ENCODE measurements at regions not wholly inside any gene's neighbourhood (a gene's known extent, or its start where the extent isn't known, plus 50 kb on each side); places are given as distances from the start of the nearest gene placed in this dataset.

GRCh38 chr17:72222661-72223380, 102.0 kb downstream of the SOX9 start:
- Mint-ChIP-seq H3K36me3 (no peaks in the 10 kb centered on the region), H3K27me3 (peaks cover 29% of the 10 kb centered on the region), H3K27ac (no peak overlapping the region), H3K4me3 (no peak overlapping the region), H3K9me3 (ENCODE audit: low read depth) (no peaks in the 10 kb centered on the region), H3K4me1 (no peaks in the 10 kb centered on the region)
- CTCF ChIA-PET: no interaction called here
- no peak for DNase-seq
- ATAC-seq: no peak

- DNase-seq (no peak), ATAC-seq (no peak)
- CTCF ChIA-PET: no interaction called here
- Mint-ChIP-seq H3K27ac (no peak overlapping the region), H3K4me3 (no peak overlapping the region), H3K27me3 (peaks cover 23% of the 10 kb centered on the region), H3K9me3 (ENCODE audit: low read depth) (no peaks in the 10 kb centered on the region), H3K4me1 (no peaks in the 10 kb centered on the region), H3K36me3 (no peaks in the 10 kb centered on the region)
These were observed 103.1 kb downstream of the SOX9 start for GRCh38 chr17:72223866-72224291.

GRCh38 chr17:72226322-72226721, 105.5 kb downstream of the SOX9 start:
- no peaks in the 10 kb centered on the region for H3K36me3 Mint-ChIP-seq
- CTCF ChIA-PET: no interaction called here
- no peaks in the 10 kb centered on the region for H3K4me1 Mint-ChIP-seq
- DNase-seq: no peak
- H3K4me3 Mint-ChIP-seq: no peak overlapping the region
- H3K27ac Mint-ChIP-seq: no peak overlapping the region
- no peaks in the 10 kb centered on the region for H3K27me3 Mint-ChIP-seq
- no peak for ATAC-seq
- no peaks in the 10 kb centered on the region for H3K9me3 Mint-ChIP-seq (ENCODE audit: low read depth)

GRCh38 chr17:72233986-72234385, 113.2 kb downstream of the SOX9 start:
- Mint-ChIP-seq H3K27ac (no peak overlapping the region), H3K4me1 (no peaks in the 10 kb centered on the region), H3K4me3 (no peak overlapping the region), H3K27me3 (no peaks in the 10 kb centered on the region), H3K9me3 (ENCODE audit: low read depth) (peaks cover 2% of the 10 kb centered on the region), H3K36me3 (no peaks in the 10 kb centered on the region)
- CTCF ChIA-PET: no interaction called here
- DNase-seq: no peak
- no peak for ATAC-seq

GRCh38 chr17:72234985-72235384, 114.2 kb downstream of the SOX9 start:
- Mint-ChIP-seq H3K4me1 (no peaks in the 10 kb centered on the region), H3K4me3 (no peak overlapping the region), H3K36me3 (no peaks in the 10 kb centered on the region), H3K27me3 (no peaks in the 10 kb centered on the region), H3K27ac (no peak overlapping the region), H3K9me3 (ENCODE audit: low read depth) (peaks cover 5% of the 10 kb centered on the region)
- DNase-seq (no peak), ATAC-seq (no peak)
- CTCF ChIA-PET: no interaction called here

- peaks cover 4% of the 10 kb centered on the region for H3K9me3 Mint-ChIP-seq (ENCODE audit: low read depth)
- H3K4me3 Mint-ChIP-seq: no peak overlapping the region
- H3K36me3 Mint-ChIP-seq: no peaks in the 10 kb centered on the region
- no peak overlapping the region for H3K27ac Mint-ChIP-seq
- no peak for ATAC-seq
- H3K4me1 Mint-ChIP-seq: no peaks in the 10 kb centered on the region
- CTCF ChIA-PET: no interaction called here
- DNase-seq: no peak
- H3K27me3 Mint-ChIP-seq: no peaks in the 10 kb centered on the region
These were observed 116.3 kb downstream of the SOX9 start for GRCh38 chr17:72236980-72237633.

- DNase-seq (no peak), ATAC-seq (no peak)
- Mint-ChIP-seq H3K27me3 (no peaks in the 10 kb centered on the region), H3K9me3 (ENCODE audit: low read depth) (peaks cover 4% of the 10 kb centered on the region), H3K4me1 (no peaks in the 10 kb centered on the region), H3K4me3 (no peak overlapping the region), H3K36me3 (no peaks in the 10 kb centered on the region), H3K27ac (no peak overlapping the region)
- CTCF ChIA-PET: no interaction called here
These were observed 117.4 kb downstream of the SOX9 start for GRCh38 chr17:72238157-72238673.

GRCh38 chr17:72239548-72239947, 118.7 kb downstream of the SOX9 start:
- Mint-ChIP-seq H3K36me3 (no peaks in the 10 kb centered on the region), H3K9me3 (ENCODE audit: low read depth) (peaks cover 11% of the 10 kb centered on the region), H3K4me3 (no peak overlapping the region), H3K27me3 (no peaks in the 10 kb centered on the region), H3K27ac (no peak overlapping the region), H3K4me1 (no peaks in the 10 kb centered on the region)
- DNase-seq (no peak), ATAC-seq (no peak)
- CTCF ChIA-PET: no interaction called here

- ATAC-seq (no peak), DNase-seq (no peak)
- H3K27ac Mint-ChIP-seq: no peak overlapping the region
- H3K4me1 Mint-ChIP-seq: no peaks in the 10 kb centered on the region
- H3K36me3 Mint-ChIP-seq: no peaks in the 10 kb centered on the region
- CTCF ChIA-PET: no interaction called here
- no peaks in the 10 kb centered on the region for H3K27me3 Mint-ChIP-seq
- H3K4me3 Mint-ChIP-seq: no peak overlapping the region
- H3K9me3 Mint-ChIP-seq (ENCODE audit: low read depth): peaks cover 12% of the 10 kb centered on the region
These were observed 119.5 kb downstream of the SOX9 start for GRCh38 chr17:72240333-72240732.

- CTCF ChIA-PET: no interaction called here
- no peak for ATAC-seq
- Mint-ChIP-seq H3K4me1 (no peaks in the 10 kb centered on the region), H3K27ac (no peak overlapping the region), H3K36me3 (no peaks in the 10 kb centered on the region), H3K27me3 (no peaks in the 10 kb centered on the region), H3K9me3 (ENCODE audit: low read depth) (peaks cover 12% of the 10 kb centered on the region), H3K4me3 (no peak overlapping the region)
- DNase-seq: no peak
These were observed 123.7 kb downstream of the SOX9 start for GRCh38 chr17:72244494-72244893.

- DNase-seq (no peak), ATAC-seq (no peak)
- H3K4me3 Mint-ChIP-seq: no peak overlapping the region
- no peaks in the 10 kb centered on the region for H3K4me1 Mint-ChIP-seq
- no peak overlapping the region for H3K27ac Mint-ChIP-seq
- peaks cover 10% of the 10 kb centered on the region for H3K9me3 Mint-ChIP-seq (ENCODE audit: low read depth)
- no peaks in the 10 kb centered on the region for H3K36me3 Mint-ChIP-seq
- CTCF ChIA-PET: no interaction called here
- no peaks in the 10 kb centered on the region for H3K27me3 Mint-ChIP-seq
These were observed 124.1 kb downstream of the SOX9 start for GRCh38 chr17:72244956-72245355.

GRCh38 chr17:72249441-72249840, 128.6 kb downstream of the SOX9 start:
- CTCF ChIA-PET: no interaction called here

GRCh38 chr17:72250206-72250605, 129.4 kb downstream of the SOX9 start:
- Mint-ChIP-seq H3K27me3 (no peaks in the 10 kb centered on the region), H3K4me3 (no peak overlapping the region), H3K9me3 (ENCODE audit: low read depth) (peaks cover 2% of the 10 kb centered on the region), H3K36me3 (no peaks in the 10 kb centered on the region), H3K27ac (no peak overlapping the region), H3K4me1 (no peaks in the 10 kb centered on the region)
- CTCF ChIA-PET: no interaction called here
- ATAC-seq: no peak
- DNase-seq: no peak

More at GRCh38 chr17:72249441-72249840, 128.6 kb downstream of the SOX9 start:
- Mint-ChIP-seq H3K9me3 (ENCODE audit: low read depth) (peaks cover 5% of the 10 kb centered on the region), H3K4me3 (no peak overlapping the region), H3K27me3 (no peaks in the 10 kb centered on the region), H3K27ac (no peak overlapping the region), H3K36me3 (no peaks in the 10 kb centered on the region), H3K4me1 (no peaks in the 10 kb centered on the region)
- ATAC-seq: no peak
- no peak for DNase-seq

GRCh38 chr17:72253597-72253996, 132.8 kb downstream of the SOX9 start:
- Mint-ChIP-seq H3K9me3 (ENCODE audit: low read depth) (peaks cover 2% of the 10 kb centered on the region), H3K4me1 (no peaks in the 10 kb centered on the region), H3K27me3 (no peaks in the 10 kb centered on the region), H3K36me3 (no peaks in the 10 kb centered on the region), H3K27ac (no peak overlapping the region), H3K4me3 (no peak overlapping the region)
- DNase-seq (no peak), ATAC-seq (no peak)
- CTCF ChIA-PET: no interaction called here
